ENCODE measurements at regions not wholly inside any gene's neighbourhood (a gene's known extent, or its start where the extent isn't known, plus 50 kb on each side); places are given as distances from the start of the nearest gene placed in this dataset.

- TF ChIP-seq CTCF (IDR thresholded peaks at IDR 0.05) = no peak
- no peak for TF ChIP-seq POLR2A (IDR thresholded peaks at IDR 0.05)
Measured at GRCh38 chr9:89863141-89863540, 258.3 kb downstream of the GADD45G start.

All from gastroesophageal sphincter (tissue), 3 donors.